ENCODE measurements at regions not wholly inside any gene's neighbourhood (a gene's known extent, or its start where the extent isn't known, plus 50 kb on each side); places are given as distances from the start of the nearest gene placed in this dataset.

DNA sequence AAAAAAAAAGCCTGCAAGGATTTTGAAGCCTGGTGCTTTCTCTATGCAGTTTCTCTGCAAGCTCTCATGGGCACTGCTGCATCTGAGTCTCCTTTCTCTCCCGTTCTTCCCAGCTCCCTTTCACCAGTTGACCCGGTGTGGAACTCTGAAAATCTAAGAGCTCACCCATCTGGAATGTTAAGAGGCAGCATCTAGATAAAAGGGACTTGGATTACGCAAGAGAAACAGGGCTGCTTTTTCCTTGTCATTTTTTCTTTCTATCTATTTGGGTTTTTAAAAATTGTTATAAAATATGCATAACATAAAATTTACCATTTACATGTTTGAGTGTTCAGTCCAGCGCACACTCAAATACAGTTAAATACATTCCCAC is 95.2 kb upstream of the RPS6KA3 start:
- TF ChIP-seq, protein P1, sequence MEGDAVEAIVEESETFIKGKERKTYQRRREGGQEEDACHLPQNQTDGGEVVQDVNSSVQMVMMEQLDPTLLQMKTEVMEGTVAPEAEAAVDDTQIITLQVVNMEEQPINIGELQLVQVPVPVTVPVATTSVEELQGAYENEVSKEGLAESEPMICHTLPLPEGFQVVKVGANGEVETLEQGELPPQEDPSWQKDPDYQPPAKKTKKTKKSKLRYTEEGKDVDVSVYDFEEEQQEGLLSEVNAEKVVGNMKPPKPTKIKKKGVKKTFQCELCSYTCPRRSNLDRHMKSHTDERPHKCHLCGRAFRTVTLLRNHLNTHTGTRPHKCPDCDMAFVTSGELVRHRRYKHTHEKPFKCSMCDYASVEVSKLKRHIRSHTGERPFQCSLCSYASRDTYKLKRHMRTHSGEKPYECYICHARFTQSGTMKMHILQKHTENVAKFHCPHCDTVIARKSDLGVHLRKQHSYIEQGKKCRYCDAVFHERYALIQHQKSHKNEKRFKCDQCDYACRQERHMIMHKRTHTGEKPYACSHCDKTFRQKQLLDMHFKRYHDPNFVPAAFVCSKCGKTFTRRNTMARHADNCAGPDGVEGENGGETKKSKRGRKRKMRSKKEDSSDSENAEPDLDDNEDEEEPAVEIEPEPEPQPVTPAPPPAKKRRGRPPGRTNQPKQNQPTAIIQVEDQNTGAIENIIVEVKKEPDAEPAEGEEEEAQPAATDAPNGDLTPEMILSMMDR (IDR thresholded peaks at IDR 0.05) = no peak
- no peak for TF ChIP-seq TCF7 (CRISPR knock-in tag; IDR thresholded peaks at IDR 0.05; ENCODE audit: low read depth)

Data from WTC11 (cell line).